ENCODE measurements at regions not wholly inside any gene's neighbourhood (a gene's known extent, or its start where the extent isn't known, plus 50 kb on each side); places are given as distances from the start of the nearest gene placed in this dataset.

- TF ChIP-seq GATA2 (IDR thresholded peaks at IDR 0.05; ENCODE audit: low read depth, low read length) (no peak), GATA3 (IDR thresholded peaks at IDR 0.05; ENCODE audit: low read depth, low read length) (no peak)
Measured at GRCh38 chr11:45503311-45503710, 162.1 kb downstream of the CHST1 start.
